Activated CD8-positive, alpha-beta memory T cell treated with anti-CD3 and anti-CD28 coated beads for 24 hours (primary cell): ENCODE measurements at regions not wholly inside any gene's neighbourhood (a gene's known extent, or its start where the extent isn't known, plus 50 kb on each side); places are given as distances from the start of the nearest gene placed in this dataset.

Source experiments
- DNase-seq: peaks from one replicate; pipeline ENCODE4 v3.0.0-alpha.2; 2020

DNA sequence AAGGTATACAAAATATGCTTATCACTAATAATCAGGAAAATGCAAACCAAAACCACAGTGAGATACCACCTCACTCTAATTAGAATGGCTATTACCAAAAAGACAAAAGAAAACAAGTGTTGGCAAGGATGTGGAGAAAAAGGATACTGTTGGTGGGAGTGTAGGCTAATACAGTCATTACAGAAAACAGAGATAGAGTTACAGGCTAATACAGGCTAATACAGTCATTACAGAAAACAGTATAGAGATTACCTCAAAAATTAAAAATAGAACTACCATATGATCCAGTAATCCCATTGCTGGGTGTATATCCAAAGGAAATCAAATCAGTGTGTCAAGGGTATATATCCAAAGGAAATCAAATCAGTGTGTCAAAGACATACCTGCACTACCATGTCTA, 238.4 kb downstream of the PLPP3 start:
- DNase-seq: no peak

DNA sequence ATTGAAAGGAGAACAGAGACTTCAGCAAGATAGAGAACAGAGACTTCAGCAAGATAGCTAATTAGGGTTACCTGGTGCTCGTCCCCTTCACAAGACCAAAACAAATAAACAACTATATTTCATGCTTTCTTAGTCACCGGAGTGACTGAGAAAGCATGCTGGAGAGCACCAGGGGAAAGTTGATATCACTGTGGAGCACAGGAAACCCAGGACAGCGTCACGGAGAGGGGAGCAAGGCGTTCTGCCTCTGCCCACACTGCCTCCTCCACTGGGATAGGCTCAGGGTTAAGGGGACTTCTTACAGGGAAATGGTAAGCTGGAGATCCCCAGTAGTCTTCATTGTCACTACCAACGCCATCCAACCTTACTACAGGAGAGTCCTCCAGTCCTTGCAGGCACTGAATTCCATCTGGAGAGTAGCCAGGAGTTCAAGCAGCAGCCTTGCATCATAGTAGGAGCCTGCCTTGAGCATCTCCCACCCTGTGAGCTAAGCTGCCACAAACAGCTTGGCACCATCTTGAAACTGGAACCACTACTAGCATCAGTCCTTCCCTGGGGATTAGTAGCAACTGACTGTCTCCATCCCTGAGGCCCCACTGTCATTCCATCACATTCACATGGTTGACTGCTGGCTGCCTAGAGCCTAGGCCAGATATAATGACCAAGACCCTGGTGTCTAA, 239.4 kb downstream of the PLPP3 start:
- no peak for DNase-seq

DNA sequence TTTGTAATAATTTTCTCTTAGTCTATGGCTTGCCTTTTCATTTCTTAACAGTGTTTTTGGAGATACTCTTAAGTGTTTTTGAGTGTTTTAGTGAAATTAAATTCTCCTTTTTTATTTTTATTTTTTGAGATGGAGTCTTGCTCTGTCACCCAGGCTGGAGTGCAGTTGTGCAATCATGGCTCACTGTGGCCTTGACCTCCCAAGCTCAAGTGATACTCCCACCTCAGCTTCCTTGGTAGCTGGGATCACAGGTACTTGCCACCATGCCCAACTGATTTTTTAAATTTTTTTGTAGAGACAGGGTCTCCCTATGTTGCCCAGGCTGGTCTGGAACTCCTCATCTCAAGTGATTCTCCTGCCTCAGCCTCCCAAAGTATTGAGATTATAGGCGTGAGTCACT, 240.3 kb downstream of the PLPP3 start:
- DNase-seq: no peak

DNA sequence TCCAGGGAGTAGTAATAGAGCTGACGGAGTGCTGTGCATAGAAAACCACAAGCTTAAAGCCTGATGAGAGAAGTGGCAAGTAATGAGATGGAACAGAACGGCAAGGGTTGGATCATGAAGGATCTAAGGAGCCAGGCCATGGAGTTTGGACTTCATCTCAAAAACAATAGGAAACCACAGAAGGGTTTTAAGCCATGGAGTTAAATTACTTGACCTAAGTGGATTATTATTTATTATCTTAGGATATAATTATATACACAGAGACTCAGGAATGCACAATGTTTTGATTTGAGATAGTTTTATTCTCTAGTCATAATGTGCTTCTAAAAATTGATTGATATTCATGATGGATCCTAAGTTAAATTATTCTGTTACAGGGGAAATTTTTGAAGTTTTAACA, 242.4 kb downstream of the PLPP3 start:
- no peak for DNase-seq

DNA sequence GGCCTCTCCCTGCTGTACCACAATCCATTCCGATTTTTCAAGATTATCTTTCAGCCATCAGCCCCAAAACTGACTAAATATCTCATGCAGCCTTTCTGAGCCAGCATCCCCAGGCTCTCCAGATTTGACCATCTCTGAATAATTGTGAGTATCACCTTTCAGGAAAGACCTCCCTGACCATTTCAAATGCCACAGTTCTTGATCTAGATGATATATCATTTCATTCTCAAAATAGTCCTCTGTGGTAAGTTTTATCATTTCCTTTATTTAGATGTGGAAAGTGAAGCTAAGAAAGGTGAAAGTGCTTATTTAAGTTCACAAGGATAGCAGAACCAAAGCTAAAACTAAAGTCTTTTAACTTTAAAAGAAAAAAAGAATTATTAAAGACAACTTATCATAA, 244.0 kb downstream of the PLPP3 start:
- DNase-seq: no peak

DNA sequence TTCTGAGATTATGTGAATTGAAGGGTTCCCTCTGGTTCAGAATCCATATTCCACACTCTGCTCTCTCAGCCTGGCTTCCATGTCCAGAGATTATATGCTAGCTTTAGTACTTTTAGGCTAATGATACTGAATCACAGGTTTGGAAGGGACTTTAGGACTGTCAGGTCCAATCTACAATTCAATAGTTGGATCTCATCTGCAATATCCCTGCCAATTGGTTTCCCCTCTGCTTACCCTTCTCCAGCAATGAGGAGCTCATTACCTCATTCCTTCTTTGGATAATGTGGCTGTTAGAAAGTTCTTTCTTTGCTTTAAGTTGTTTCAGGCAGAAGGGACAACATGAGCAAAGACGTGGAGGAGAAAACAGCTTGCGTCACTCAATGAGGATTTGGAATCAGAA, 245.3 kb downstream of the PLPP3 start:
- DNase-seq: no peak

DNA sequence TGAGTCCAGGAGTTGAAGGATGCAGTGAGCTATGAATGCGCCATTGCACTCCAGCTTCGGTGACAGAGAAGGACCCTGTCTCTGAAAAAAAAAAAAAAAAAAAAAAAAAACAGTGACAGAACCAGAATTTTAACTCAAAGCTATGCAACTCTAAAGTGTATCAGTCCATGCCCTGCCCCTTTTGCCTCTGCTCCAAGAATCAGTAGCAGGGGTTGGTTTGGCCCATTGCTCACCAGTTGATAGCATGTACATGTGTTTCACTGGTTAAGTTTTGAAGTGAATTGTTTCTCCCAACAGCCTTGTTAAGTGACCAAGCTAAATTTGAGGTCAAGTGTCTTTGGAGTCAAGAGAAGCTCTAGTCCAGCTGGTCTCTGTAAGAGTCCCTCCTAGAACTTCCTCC, 245.9 kb downstream of the PLPP3 start:
- DNase-seq: no peak

DNA sequence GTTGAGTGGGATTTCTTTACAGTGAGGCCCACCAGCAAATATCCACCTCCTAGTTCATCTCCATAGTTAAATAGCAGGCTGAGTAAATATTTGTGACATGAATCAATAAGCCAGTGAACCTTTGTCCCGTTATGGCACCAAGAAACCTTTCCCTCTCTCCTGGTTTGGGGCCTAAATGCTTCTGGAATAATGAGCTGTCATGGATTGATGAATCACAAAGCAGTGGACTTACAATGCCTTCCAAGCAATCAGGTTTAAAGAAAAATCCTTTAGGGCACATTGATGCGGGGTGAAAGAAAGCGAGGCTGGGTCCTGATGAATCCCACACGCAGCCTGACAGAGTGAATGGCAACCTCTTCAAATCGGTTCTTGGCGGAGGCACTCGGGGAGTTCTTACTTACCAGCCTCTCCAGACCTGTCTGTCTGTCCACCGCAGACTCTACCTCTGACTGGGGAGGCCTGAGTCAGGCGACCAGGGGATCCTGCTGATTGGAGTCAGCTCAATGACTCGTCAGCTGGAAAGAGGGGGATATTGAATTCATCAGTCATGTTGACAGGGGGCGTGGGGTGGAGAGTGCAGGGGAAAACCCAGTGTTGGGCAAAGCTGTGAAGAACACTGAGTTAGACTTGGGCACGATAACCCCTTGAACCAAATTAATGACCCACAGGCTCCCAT, 247.3 kb downstream of the PLPP3 start:
- DNase-seq: no peak

DNA sequence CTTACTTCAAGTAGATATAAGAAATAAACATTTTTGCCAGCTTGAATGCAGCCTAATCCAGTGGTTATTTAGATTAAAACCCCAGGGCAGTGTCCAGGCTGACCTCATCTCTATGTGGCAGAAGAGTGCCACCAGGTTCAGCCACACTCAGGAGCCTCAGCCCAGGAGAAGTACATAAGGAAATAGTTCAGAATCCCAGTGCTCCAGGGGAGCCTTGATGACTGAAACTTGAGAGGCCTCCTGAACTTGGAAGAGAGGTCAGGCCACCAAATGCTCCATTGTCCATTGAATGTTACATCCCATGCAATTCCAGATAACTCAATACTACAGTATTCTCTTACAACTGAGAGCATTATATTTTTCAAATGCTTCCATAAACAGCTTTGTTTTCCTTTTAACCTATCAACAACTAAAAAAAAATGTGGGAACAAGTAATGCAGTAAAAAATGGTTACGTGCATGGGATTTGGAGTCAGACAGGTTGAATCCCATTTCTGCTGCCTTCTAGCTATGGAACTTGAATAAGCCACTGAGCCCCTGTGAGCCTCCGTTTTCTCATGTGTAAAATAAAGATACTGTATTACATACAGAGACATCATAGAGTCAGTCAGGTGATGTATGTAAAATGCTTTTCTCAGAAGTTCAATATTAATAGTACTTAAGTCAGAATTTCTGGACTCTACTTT, 248.0 kb downstream of the PLPP3 start:
- no peak for DNase-seq

DNA sequence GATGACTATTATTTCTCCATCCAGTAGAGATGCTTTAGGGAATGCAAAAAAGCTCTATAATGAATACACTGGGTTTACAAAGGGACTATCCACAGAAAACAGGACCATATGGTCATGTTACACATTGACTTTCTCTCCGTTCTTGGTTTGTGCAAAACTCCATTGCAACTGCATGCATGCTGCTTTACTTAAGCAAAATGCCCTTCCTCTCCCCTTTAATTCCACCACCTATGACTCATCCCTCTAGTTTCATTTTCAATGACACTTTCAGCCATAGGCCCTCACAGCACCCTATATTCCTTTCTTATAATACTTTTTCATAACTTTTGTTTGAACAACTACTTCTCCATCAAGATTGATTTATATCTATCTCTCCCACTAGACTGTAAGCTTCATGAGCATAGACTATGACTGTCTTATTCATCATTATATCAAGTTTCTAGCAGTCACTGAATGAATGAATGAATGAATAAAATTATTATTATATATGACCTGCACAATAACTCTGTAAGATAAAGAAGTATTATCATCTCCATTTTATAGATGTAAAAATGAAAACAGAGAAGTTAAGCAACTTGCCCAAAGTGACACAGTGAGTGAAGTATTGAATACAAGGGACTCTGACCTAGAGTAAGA, 248.9 kb downstream of the PLPP3 start:
- no peak for DNase-seq

DNA sequence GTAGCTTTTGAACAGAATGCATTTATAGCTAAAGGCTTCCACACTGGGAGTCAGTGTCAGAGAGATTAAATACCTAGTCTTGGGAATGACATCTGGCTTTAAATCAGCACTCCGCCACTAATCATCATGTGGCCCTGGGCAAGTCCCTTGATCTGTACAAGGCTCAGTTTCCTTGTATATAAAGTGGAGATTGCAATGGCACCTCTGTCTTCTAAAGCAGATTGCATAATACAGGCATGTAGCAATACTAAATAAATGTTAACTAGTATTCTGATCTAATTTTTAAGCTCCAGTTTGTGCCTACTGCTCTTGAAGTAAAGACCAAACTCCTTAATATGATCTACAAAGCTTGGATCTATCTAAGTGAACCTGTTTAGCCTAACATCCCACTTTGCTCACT, 249.4 kb downstream of the PLPP3 start:
- DNase-seq: no peak

DNA sequence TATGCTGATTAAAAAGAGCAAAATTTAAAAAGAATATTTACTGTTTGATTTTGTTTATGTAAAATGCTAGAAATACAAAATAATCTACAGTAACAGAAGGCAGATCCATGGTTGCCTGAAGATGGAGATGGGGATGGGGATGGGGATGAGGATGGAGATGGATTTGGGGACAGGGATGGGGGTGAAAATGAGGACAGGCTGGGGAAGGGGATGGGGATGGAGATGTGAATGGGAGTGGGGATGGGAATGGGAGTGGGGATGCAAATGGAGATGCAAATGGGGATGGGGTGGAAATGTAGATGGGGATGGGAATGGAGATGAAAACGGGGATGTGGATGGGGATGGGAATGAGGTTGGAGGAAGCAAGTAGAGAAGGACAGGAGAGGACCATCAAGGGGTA, 252.2 kb downstream of the PLPP3 start:
- no peak for DNase-seq

DNA sequence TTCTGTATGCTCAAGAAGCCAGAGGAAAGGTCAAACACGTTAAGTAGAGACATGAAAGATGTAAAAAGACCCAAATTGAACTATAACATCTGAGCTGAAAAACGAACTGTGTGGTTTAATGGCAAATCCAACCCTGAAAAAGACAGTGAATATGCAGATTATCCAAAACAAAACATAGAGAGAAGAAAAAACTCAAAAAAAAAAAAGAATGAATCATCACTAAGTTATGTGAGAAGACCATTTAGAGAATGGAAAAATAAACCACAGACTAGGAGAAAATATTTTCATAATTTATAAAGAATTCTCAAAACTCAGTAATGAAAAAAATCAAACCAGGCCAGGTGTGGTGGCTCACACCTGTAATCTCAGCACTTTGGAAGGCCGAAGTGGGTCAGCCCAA, 253.3 kb downstream of the PLPP3 start:
- no peak for DNase-seq

DNA sequence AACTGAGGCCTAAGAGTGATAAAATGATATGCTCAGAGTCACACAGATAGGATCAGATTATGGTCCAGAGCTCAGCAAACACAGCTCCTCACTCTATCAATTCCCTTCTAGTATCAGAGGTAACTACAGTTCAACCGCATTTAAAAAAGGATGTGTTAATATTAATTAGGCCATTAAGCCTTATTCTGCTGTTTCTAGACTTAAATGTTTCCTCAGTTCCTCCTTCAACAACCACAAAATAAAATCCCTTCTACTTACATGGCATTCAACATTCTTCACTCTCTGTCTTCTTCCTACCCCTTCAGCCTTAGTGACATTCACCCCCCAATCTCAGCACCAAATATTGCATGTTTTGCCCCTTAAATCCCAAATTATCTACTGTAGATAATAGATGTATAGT, 254.9 kb downstream of the PLPP3 start:
- DNase-seq: no peak

DNA sequence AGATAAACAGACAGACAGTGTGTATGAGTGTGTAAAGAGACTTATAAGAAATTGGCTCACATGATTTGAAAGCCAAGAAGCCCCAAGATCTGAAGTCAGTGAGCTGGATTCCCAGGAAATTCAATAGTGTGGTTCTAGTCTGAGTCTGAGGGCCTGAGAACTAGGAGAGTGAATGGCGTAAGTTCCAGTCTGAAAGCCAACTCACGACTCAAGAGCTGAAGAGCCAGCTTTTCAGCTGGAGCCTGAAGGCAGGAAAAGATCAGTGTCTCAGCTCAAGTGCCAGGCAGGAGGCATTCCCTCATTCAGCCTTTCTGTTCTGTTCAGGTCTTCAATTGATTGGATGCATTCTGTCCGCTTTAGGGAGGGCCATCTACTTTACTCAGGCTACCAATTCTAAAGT, 257.2 kb downstream of the PLPP3 start:
- DNase-seq: no peak

DNA sequence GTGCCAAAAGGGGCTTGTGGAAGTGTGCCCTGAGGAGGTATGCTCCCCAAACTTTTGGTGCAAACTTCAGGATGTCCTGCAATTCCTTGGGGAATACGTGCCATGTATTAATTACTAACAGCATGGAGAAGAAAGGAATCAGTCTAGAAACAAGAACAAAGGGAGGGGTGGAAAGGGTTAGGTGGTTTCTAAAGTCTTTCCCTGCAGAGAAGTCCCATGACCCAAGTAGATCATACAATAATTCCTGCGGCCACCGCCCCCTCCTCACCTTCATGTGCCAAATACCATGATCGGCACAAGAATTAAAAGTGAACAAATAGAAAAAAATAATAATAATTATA, 258.2 kb downstream of the PLPP3 start:
- no peak for DNase-seq

DNA sequence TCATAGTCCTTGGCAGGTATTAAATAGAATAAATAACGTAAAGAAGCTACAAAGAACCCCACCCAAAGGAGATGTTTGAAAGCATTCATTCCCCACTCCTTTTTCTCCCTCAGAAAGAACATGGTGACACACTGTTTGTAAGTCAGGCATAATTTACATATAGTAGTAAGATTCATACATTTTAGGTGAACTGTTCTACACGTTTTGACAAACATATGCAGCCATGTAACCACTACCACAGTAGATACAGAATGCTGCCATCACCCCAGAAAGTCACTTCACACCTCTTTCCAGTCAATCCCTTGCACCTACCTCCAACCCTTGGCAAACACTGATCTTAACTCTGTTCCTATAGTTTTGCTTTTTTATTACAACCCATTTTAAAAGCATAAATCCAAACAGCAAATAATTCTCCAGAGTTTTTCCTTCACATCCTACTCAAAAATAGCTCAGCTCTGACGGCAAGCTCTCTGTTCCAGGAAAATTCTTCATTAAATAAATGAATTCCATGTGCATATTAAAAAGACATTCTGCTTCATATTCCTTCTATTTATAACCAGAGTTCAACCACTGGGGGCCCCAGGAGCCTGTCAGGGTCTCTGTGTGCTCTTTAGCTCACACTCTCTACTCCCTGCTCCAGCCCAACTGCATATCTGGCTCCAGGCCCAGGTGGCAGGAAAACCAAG, 258.8 kb downstream of the PLPP3 start:
- no peak for DNase-seq

DNA sequence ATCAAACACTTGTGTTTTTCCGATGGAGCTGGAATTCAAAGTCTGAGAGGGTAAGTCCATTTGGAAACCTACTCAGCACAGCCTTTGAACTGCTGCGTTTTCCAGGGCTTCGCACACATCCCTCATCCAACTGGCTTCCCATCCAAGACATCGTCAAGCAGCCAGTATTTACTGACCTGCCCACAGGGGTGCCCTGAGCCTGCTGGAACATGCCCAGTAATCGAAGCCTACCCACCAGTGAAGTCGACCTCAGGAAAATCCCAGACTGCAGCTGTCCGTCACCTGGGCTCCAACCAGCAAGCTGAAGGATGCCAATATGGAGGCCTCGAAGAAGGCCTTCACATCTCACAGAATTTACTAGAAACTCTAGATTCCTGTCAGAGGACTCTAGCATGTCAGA, 261.6 kb downstream of the PLPP3 start:
- no peak for DNase-seq

DNA sequence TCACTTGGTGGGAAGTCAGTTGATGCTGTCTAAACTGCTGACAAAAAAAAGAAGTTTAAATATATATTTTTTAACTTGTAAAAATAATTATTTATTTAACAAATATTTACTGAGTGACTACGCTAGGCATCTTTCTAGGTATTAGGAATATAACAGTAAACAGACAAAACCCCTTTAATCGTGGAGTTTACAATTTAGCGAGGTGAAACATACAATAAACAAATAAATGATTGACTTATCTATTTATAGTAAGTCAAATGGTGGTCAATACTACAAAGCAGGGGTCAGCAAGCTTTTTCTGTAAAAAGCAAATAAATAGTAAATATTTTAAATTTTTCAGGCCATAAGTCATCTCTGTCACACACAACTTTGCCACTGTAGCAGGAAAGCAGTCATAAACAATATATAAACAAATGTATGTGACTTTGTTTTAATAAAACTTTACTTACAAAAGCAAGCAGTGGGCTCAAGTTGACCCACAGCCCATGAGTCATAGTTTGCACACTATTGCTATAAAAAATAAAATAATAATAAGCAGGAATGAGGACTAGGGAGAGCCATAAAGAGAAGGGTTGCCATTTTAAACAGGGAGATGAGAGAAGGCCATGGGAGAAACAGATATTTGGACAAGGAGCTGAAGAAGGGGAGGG, 263.9 kb downstream of the PLPP3 start:
- no peak for DNase-seq

DNA sequence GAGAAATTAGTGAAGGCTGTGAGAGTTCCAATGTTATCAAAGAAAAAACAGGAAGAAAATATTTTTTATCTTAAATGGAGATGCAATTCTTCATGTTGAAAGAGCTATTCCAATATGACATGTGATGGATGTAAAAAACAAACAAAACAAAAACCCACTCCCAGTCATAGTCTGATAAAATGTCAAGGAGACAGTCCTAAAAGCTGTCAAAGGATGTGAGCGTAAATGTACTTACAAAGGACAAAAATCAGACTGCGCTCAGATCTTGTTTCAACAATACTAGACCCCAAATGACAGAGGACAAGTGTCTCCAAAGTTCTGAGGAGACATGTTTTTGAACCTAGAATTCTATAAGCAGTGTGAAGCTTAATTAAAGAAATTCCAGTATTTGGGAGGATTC, 265.8 kb downstream of the PLPP3 start:
- no peak for DNase-seq

DNA sequence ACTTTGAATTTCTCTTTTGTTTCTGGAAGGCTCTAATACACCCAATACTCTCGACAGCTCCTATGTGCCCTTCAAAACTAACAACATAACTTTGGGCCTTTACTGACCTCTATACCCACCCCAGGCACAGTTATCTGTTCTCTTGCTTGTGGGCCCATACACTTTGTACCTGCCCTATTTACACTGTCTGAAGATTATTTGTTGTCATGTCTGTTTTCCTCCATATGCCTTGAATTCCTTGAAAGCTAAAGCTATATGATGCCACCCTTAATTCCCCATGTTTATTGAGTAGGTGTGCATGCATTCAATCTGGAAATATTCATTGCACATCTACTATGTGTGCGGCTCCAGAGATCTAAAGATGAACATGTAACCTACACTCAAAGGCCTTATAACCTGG, 267.6 kb downstream of the PLPP3 start:
- no peak for DNase-seq

DNA sequence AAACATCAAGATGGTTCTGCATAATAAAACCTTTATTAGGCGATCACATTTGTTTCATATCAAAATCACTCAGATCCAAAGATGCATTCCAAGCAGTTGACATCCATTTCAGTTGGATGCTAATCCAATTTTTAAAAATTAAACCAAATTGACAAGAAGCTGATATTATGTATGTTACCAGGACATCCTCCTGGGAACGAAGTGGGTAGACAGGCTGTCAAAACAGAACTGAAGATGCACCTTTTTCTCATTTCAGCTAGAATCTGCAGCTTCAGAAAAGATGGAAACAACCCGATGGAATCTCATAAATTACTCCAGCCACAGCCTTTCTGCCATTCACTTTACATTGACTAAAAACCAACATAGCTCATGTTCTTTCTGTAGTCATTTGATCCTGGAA, 268.4 kb downstream of the PLPP3 start:
- DNase-seq: no peak

DNA sequence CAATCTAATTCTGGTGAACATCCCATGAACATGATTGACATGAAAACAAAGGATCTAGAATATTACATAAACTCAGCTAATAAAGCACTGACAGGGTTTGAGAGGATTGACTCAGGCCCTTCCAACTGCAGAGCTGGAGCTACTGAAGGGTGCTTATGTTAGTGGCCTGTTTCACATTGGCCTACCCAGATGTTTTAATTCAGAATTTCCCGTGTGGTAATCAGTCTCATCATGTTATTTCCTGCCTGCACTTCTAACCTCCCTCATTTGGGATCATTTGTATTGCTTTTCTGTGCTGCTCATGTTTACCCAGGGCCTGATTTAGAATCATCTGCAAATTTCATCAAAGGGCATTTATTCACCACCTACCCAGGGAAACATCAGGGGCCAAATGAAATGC, 270.3 kb downstream of the PLPP3 start:
- no peak for DNase-seq
